ENCODE measurements at regions not wholly inside any gene's neighbourhood (a gene's known extent, or its start where the extent isn't known, plus 50 kb on each side); places are given as distances from the start of the nearest gene placed in this dataset.

DNA sequence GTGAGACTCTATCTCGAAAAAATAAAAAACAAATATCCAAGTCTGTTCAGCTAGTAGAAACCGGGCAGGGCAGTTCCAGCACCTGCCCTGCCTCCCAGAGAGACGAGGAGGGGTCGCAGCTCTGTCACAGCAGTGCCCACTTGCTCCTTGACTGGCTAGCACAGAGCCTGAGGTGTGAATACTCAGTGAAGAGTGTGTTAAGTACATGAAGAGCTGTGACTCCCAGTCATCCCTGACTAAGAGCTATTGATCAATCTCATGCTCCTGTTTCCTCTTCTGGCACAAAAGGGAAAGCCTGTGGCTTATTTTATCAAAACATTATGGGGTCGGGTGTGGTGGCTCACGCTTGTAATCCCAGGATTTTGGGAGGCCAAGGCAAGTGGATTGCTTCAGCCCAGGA, 83.0 kb upstream of the FZD7 start:
- TF ChIP-seq, protein P1, sequence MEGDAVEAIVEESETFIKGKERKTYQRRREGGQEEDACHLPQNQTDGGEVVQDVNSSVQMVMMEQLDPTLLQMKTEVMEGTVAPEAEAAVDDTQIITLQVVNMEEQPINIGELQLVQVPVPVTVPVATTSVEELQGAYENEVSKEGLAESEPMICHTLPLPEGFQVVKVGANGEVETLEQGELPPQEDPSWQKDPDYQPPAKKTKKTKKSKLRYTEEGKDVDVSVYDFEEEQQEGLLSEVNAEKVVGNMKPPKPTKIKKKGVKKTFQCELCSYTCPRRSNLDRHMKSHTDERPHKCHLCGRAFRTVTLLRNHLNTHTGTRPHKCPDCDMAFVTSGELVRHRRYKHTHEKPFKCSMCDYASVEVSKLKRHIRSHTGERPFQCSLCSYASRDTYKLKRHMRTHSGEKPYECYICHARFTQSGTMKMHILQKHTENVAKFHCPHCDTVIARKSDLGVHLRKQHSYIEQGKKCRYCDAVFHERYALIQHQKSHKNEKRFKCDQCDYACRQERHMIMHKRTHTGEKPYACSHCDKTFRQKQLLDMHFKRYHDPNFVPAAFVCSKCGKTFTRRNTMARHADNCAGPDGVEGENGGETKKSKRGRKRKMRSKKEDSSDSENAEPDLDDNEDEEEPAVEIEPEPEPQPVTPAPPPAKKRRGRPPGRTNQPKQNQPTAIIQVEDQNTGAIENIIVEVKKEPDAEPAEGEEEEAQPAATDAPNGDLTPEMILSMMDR (IDR thresholded peaks at IDR 0.05) = no peak
- TF ChIP-seq TCF7L2 (IDR thresholded peaks at IDR 0.05; ENCODE audit: low read depth, low read length) (no peak), POLR2AphosphoS5 (IDR thresholded peaks at IDR 0.05; ENCODE audit: low read depth, low read length) (no peak), SIN3A (IDR thresholded peaks at IDR 0.05; ENCODE audit: borderline replicate concordance, insufficient read depth, low read depth, low read length) (no peak)
- TF ChIP-seq, protein P2, sequence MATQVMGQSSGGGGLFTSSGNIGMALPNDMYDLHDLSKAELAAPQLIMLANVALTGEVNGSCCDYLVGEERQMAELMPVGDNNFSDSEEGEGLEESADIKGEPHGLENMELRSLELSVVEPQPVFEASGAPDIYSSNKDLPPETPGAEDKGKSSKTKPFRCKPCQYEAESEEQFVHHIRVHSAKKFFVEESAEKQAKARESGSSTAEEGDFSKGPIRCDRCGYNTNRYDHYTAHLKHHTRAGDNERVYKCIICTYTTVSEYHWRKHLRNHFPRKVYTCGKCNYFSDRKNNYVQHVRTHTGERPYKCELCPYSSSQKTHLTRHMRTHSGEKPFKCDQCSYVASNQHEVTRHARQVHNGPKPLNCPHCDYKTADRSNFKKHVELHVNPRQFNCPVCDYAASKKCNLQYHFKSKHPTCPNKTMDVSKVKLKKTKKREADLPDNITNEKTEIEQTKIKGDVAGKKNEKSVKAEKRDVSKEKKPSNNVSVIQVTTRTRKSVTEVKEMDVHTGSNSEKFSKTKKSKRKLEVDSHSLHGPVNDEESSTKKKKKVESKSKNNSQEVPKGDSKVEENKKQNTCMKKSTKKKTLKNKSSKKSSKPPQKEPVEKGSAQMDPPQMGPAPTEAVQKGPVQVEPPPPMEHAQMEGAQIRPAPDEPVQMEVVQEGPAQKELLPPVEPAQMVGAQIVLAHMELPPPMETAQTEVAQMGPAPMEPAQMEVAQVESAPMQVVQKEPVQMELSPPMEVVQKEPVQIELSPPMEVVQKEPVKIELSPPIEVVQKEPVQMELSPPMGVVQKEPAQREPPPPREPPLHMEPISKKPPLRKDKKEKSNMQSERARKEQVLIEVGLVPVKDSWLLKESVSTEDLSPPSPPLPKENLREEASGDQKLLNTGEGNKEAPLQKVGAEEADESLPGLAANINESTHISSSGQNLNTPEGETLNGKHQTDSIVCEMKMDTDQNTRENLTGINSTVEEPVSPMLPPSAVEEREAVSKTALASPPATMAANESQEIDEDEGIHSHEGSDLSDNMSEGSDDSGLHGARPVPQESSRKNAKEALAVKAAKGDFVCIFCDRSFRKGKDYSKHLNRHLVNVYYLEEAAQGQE (IDR thresholded peaks at IDR 0.05; ENCODE audit: insufficient read depth in 1 of 2, low read depth in 2 of 2, low read length in 1 of 2) = no peak
